Umbilical cord (tissue), 1 donor: ENCODE measurements at regions not wholly inside any gene's neighbourhood (a gene's known extent, or its start where the extent isn't known, plus 50 kb on each side); places are given as distances from the start of the nearest gene placed in this dataset.

Experiments
- DNase-seq: peaks from one replicate; pipeline ENCODE4 v3.0.0-alpha.2; 2015; ENCODE audit warnings: low spot score

DNA sequence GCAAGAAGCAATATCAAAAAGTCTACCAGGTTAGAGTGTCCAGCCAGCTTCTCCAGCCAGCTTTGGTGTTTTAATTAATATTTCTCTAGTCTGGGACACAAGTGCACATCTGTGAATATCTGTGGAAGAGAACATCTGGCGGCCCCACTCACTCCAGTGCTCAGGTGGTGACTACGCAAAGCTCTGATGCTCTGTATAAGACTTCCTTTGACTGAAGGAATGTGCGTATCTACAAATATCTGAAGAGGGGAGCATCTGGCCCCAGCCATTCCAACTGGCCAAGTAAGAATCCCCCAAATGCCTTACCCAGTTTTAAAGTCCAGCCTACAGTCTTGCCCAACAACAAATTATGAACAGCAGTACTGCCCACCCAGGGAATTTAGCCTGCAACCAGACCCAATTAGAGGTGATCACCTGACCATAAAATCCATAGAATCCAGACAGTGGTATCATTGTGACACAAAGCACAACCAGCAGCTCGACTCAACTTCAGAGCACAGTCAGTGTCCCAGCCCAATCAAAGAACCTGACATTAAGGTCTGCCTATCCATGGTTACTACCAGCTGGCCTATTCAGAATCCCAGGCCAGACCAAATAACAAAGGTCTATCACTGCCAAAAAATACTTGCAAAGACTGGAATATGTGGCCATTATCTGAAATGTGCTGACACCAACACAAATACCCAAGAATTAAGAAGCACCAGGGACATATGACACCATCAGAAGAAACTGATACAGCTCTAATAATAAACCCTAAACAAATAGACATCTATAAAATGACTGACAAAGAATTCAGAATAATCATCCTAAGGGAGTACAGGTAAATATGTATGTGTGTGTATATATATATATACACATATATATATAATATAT lies 76.1 kb upstream of the MANEA start:
- no peak for DNase-seq

- no peak for DNase-seq
Observed at GRCh38 chr6:95503568-95503967, 73.8 kb upstream of the MANEA start.

DNA sequence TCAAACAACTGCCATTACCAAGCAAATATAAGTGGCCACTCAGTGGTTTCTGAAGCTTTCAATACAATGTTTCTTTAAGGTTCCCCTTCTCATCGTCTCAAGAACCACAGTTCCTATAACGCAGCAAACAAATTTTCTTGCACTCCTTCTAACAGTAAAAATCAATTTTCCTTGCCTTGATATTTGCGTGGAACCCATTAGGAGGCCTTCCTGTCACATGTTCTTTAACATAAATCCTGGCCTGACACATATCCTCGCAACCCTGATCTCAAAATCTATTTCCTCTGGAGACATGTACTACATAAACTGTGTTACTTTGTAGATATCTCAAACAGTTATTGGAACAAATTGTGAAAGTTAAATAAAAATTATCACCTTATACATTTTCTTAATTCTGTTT lies 65.9 kb upstream of the MANEA start:
- no peak for DNase-seq

DNA sequence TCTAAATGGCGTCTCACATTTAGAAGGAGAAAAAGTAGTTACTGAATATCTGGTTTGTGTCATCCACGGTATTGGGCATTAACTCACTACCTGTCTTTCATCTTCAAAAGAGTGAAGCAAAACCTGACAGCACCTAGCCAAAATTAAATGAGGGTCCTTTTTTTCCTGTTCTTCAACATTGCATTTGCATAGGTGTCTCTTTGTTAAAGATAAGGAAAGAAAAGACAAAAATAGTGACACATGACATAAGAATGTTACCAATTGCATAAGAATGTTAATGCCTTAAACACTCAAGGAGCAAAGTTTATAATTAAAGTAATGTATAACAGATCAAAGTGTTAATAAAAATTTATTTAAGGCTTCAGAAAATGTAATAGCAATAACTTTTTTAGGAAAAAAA lies 61.4 kb upstream of the MANEA start:
- peak; percentile 9 for DNase-seq

GRCh38 chr6:95517004-95517403 lies 60.3 kb upstream of the MANEA start:
- DNase-seq = no peak

DNA sequence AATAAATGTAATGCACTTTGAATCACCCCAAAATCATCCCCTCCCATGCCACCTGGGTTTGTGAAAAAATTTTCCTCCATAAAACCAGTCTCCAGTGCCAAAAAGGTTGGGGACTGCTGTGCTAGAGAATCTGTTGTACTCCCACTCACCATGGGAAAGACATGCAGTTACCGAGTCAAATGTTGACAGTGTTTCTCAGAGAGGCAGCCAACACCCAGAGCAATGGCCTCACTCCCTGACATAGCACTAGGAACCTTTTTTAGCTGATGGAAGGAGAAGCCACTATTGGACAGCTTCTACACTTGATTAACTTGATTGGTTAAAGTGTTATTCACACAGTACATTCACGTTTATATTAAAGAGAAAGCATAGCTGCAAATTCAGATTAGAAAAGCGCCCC lies 59.8 kb upstream of the MANEA start:
- DNase-seq = no peak

DNA sequence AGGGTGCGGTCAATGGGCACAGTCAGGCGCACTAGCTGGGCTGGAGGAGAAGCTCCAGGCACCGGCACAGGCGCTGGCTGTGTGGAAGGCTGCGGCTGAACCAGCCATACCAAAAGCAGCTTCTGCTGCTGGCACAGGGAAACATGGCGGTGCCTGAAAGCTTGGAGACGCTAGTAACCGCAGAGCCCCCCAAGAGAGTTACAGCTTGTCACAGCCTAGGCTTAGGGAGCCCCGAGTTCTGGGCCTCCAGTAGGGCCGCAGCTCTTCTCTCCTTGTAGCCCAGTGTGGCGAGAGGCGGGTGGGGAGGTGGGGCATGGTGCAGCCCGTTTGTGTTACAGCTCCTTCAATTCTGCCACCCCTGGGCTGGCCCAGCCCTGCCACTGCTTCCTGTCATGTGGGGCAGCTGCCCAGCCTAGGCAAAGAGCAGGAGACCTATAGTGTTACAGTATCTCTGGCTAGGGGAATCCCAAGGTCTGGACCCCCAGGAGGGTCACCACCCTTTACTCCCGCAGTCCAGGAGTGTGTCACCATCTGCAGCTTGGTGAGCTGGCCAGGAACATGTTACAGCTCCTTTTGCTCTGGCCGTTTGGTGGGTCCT lies 58.6 kb upstream of the MANEA start:
- no peak for DNase-seq

DNA sequence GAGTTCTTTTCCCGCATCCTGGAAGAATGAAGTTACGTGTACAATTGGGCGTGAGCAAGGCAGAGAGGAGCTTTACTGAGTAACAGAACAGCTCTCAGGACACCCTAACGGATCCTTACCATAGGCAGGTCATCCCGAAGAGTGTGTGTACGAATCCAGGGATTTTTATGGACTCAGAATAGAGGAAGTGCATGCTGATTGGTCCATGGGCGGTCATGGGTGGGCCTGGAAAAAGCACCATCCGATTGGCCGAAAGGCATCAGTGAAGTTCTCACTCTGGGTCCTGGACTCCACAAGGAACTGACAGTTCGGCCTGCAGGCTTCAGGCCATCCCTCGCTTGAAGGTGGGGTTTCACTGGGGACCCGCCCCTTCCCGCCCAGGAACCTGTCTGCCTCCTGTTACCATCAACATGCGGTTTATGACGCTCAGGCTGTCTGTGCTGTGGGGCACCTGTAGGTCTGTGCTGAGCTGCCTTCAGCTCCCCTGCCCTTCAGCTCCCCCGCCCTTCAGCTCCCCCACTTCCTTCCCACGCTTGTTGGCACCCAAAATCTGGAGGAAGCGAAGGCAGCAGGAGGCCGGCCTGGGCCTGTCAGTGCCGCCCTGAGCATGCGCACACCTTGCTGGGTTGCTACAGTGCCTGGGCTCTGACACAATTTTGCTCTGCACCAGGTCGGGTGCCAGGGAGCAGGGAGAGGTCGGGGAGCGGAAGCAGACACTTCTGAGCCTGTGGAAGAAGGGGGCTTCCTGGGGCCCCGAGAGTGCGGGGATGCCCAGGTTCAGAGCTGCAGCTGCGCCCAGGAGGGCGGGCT lies 57.9 kb upstream of the MANEA start:
- no peak for DNase-seq

DNA sequence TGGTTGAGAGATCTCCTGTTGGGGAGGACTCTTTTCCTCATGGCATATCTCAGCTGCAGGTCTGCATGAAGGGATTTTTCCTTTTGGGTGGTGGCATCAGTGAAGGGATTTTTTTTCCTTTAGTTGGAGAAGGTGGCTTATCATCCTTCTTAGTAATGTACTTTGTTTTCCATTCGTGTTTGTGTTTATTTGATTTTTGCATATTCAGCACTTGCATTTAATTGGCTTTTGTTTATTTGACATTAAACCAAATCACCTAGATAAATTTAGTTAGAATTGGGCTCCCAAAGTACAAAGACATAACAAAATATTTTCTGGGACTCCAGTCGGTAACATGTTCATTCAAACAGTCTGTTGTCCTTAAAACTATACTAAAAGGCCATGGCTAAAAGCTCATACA lies 56.2 kb upstream of the MANEA start:
- DNase-seq = no peak
